PC-3 (cell line): ENCODE measurements at regions not wholly inside any gene's neighbourhood (a gene's known extent, or its start where the extent isn't known, plus 50 kb on each side); places are given as distances from the start of the nearest gene placed in this dataset.

ENCODE experiments used
- CTCF ChIP-seq: fragments of 300-600 bp; sonication (generic); conservative IDR thresholded peaks from 2 replicates; pipeline ENCODE4 v1.5.1; 2017; ENCODE audit warnings: antibody characterized with exemption, low read depth, mild to moderate bottlenecking, low read length
- EZH2 ChIP-seq: fragments of 300-600 bp; sonication (generic); IDR thresholded peaks from one replicate; pipeline ENCODE4 v1.6.1; 2017; ENCODE audit warnings: antibody characterized with exemption, mild to moderate bottlenecking, low read length; ENCODE audit not compliant: unreplicated experiment

GRCh38 chr20:55668631-55669030, 336.7 kb downstream of the CBLN4 start:
- no peak for TF ChIP-seq CTCF
- TF ChIP-seq EZH2, result no peak
